ENCODE measurements at regions not wholly inside any gene's neighbourhood (a gene's known extent, or its start where the extent isn't known, plus 50 kb on each side); places are given as distances from the start of the nearest gene placed in this dataset.
"Not testable (repeated sequence)": the region's sequence is repeated elsewhere in the genome, so short reads cannot be mapped to it uniquely, and the experiment has no call there.

- TF ChIP-seq POLR2AphosphoS5 (IDR thresholded peaks at IDR 0.05); CTCF (IDR thresholded peaks at IDR 0.05); POLR2A (IDR thresholded peaks at IDR 0.05); EP300 (IDR thresholded peaks at IDR 0.05; ENCODE audit: low read depth): not testable (repeated sequence)
Measured at GRCh38 chr2:91770046-91770575, 3078.6 kb downstream of the RPIA start.
